HG03342 (cell line): ENCODE measurements at regions not wholly inside any gene's neighbourhood (a gene's known extent, or its start where the extent isn't known, plus 50 kb on each side); places are given as distances from the start of the nearest gene placed in this dataset.
"Not testable (repeated sequence)": the region's sequence is repeated elsewhere in the genome, so short reads cannot be mapped to it uniquely, and the experiment has no call there.

Experiments used
- ATAC-seq: cut with Tn5 transposase; IDR thresholded peaks from one replicate; pipeline ENCODE4 v1.9.1; 2021; ENCODE audit warnings: mild to moderate bottlenecking, moderate library complexity; ENCODE audit not compliant: unreplicated experiment

DNA sequence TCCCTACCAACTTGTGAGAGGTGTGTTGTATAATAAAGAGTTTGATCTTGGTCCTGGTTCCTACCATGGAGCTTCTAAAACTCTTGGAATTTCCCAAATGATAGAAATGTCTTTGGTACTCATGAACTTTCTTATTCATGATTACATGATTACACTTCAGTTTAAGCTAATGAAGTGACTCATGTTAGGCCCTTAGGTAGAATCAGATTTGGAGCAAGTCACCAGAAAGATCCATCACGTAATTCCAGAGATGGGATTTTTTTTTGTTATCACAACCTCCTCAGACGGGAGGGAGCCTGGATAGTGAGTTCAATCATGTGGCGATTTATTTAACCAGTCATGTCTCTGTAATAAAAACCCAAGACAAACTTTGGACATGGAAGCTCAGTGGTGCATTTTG lies 1287.6 kb upstream of the ZEB2 start:
- ATAC-seq: no peak

DNA sequence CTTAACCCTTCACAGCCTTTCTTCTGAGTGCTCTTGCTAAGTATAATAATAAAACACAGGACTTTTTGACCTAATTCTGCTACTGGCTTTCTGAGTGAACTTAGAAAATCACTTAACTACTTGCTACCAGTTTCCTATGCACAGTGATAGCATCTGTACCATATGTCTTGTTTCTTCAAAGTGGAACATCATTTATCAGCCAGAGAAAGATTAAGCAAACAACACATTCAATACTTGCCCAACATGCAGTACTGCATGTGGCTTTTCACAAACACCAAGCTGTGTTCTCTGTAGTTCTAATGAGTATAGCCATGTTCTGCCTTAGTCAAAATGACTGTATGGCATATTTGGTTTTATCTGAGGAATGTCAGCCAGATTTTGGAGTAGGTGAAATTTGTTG lies 1286.6 kb upstream of the ZEB2 start:
- ATAC-seq: no peak

DNA sequence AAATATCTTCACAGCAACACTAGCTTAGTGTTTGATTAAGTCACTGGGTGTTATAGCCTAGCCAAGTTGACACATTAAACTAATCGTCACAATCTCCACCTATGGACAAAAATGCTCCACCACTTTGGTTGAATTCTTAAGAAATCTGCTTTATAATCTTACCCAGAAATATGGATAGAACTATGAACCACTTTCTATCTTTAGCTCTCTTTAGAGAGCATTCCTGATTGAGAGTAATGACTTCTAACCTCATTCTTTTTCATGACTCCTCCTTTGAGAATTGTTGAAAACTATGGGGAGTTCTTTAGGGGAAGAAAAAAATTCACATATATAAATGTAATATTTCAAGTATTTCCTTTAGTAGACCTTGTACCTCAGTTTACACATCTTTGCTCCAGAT lies 1282.2 kb upstream of the ZEB2 start:
- ATAC-seq: no peak

DNA sequence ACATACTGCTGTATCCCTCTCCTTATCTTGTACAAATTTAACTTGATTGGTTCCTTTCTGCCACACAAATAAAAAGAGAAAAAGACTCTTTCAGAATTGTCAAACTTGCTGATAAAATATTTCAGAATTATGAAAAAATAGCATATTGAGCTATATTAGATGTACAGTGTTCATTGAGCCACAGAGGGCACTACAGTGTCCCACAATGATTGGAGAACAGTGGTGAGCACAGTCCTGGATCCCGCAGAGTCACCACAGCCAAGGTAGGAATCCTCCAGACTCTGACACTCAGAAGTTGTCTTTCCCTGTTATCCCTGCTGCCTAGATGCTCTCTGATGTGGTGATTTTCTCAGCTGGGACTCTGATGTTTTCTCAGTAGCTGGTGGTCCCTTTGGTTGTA lies 1281.3 kb upstream of the ZEB2 start:
- ATAC-seq: no peak

DNA sequence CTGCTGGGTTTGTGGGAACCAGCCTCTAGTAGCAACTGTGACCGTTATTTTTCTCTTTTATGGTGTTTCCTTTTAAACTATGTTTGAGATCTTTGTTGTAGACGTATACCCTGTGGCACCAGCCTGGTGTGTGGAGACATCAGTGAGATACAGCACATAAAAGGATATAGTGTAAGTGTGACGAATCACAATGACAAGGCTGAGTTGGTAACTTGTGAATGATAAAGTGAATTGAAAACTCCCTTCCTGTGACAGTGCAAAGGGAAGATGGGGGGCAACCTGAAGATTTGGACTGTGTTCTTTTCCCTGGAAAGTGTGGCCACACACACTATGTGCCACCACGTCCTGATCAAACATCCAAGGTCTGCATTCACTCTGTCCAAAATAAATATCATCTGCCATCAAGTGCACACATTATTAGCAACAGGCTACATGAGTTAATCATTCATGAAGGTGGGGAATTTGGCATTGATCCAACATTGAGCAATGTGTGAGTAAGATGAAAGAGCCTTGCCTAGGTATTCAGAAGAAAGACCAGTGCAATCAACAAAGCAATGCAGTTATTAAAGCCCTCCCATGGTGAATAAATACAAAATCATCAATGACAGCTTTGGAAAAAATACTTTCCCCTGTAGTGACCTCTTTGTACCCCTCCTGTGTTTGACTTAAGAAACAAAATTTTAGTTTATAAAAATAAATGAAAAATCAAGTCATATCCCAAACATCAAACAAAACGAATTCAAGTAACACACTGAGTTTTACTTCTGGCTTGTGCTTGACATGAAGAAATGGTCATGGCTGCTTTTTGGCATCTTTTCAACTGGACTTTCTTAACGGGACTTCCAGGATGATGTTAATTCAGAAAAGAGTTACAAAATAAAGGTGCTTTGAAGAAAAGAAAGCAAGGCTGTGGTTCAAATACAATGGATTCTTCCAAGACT lies 1280.5 kb upstream of the ZEB2 start:
- ATAC-seq: no peak

DNA sequence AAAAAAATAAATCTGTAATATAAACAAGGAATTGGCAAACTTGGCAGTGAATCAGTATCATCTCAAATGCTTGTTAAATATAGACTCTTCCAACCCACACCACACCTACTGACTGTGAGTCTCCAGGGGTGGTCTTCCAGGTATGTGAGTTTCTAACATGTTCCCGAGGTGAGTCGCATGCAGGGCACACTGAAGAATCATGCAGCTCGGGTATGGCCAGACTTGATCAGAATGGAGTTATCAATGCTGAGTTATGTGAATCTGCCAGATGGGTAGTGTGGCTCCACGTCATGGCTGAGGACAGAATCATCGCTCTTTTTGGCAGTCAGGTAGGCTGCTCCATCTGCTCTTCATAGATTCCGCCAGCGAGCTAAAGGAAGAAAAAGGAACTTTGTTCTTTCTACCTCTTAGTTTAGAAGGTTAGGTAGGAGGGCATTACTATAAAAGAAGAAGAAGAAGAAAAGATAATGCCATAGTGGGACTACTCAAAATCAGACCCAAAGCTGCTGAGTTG lies 1279.7 kb upstream of the ZEB2 start:
- no peak for ATAC-seq

DNA sequence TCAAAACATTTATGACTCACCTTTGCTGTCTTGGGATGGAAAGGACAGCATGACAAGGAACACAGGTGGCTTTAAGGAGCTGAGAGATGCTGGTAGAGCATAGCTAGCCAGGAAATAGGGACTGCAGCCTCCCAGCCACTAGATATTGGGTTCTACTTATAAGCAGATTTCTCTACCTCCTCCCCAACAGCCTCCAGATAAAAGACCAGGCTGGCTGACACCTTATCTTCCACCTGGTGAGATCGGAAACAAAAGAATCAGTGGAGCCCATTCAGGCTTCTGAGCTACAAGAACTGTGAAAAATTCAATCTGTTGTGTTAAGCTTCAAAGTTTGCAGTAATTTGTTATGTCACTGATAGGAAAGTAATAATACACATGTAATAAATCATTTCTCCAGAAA lies 1278.5 kb upstream of the ZEB2 start:
- ATAC-seq: no peak

DNA sequence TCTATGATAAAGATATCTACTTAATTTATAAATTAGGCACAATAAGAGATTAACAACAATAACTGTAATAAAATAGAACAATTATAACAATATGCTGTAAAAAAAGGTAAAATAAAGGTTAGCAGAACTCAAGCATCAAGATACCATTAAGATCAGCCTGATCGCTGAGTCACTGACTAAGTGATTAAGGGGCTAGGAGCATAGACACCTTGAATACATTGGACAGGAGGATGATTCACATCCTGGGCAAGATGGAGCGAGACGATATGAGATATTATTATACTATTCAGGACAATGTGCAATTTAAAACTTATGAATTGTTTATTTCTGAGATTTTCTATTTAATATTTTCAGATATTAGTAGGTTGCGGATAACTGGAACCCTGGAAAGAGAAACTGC lies 1277.8 kb upstream of the ZEB2 start:
- ATAC-seq: no peak

DNA sequence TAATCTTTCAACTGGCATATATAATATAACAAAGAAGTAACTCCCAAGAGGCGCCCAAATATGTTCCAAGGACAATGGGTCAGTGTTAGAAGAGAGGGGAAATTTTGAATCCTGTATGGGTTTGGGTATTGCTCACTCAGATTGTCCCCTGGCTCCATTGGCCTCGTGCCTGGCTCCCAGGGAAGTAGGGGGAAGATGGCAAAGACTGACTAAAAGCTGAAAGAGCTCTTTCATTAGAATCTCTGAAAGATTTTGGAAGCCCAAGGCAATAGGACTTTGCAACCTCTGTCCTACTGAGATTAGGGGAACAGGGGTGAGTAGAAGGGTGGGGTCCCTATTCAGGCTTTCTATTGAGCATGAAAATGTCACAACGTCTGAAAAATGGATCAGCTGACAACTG lies 1272.8 kb upstream of the ZEB2 start:
- no peak for ATAC-seq

DNA sequence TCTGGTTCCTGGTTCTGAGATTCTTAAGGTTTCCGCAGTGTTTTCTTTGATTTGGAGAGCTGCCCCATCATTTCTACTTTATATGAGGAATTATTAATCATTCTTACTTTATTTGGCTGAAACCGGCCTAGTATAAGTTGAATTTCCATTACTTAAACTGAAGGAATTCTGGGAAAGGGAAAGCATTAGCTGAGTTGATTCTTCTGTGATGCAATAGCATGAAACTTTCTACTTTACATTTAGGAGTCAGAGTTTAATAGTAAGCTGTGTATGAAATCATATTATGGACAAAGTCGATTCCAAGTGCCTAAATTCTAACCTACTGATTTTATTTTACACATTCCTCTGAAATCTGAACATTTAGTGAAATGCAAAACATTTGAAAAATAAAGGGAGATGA lies 1269.7 kb upstream of the ZEB2 start:
- ATAC-seq: no peak

DNA sequence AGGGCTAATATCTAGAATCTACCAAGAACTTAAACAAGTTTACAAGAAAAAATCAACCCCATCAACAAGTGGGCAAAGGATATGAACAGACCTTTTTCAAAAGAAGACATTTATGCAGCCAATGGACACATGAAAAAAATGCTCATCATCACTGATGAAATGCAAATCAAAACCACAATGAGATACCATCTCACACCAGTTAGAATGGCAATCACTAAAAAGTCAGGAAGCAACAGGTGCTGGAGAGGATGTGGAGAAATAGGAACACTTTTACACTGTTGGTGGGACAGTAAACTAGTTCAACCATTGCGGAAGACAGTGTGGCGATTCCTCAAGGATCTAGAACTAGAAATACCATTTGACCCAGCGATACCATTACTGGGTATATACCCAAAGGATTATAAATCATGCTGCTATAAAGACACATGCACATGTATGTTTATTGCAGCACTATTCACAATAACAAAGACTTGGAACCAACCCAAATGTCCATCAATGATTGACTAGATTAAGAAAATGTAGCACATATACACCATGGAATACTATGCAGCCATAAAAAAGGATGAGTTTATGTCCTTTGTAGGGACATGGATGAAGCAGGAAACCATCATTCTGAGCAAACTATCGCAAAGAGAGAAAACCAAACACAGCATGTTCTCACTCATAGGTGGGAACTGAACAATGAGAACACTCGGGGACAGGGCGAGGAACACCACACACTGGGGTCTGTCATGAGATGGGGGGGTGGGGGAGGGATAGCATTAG lies 1267.9 kb upstream of the ZEB2 start:
- ATAC-seq: not testable (repeated sequence)

DNA sequence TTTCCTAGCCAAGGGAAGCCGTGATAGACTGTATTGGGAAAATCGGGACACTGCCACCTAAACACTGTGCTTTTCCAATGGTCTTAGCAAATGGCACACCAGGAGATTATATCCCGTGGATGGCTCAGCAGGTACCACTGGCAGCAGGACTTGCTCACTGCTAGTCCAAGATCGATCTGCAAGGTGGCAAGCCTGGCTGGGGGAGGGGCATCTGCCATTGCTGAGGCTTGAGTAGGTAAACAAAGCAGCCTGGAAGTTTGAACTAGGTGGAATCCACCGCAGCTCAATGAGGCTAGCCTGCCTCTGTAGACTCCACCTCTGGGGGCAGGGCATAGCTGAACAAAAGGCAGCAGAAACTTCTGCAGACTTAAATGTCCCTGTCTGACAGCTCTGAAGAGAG lies 1262.7 kb upstream of the ZEB2 start:
- ATAC-seq: not testable (repeated sequence)

DNA sequence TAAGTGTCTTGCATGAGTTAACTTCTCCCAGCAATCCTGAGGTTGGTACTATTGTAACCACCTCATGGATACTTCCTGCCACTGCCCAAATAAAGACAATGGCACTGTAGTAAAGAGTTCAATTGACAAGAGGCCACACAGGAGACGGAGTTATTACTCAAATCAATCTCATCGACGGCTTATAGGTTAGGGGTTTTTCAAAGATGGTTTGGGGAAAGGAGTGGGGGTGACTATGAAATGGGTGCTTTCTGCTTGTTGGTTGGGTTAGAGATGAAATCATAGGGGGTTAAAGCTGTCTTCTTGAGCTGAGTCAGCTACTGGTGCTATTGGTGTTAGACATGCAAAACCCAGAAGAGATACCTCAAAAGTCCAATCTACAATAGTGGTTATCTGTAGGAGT lies 1258.0 kb upstream of the ZEB2 start:
- ATAC-seq: peak; percentile 70

DNA sequence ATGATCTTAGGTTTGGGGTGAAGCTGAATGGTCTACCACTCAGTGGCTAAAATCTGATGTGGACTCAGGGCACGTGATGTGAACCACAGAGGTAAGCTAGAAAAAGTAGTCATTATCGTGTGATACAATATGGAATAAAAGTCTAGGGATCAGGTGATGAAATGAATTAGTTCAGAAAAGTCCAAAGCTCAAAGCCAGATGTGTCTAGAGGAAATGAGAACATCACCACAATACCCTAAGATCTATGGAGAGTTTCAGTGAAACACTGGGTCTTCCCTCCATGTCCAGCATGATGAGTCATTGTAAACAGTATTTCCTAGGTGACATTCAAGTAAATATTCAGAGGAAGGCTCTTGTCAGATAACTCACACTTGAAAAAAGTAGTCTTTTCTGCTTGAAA lies 1257.4 kb upstream of the ZEB2 start:
- ATAC-seq: no peak

DNA sequence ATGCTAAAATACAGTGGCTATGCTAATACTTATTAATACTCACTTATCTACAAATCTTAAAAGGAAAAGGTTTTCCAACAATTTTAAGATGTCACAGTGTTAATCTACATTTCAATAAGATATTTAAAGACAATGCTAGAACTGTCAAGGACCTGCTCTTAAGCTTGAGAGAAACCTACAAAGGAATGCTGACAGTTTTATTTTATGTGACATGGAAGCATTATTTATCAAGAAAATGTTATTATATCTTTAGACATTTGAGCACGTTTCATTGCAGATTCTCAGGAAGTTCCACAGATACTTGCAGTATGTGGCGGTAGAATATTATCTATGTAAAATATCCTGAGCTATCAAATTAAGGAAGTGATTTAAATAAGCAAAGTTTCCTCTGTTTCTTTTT lies 1255.7 kb upstream of the ZEB2 start:
- no peak for ATAC-seq

DNA sequence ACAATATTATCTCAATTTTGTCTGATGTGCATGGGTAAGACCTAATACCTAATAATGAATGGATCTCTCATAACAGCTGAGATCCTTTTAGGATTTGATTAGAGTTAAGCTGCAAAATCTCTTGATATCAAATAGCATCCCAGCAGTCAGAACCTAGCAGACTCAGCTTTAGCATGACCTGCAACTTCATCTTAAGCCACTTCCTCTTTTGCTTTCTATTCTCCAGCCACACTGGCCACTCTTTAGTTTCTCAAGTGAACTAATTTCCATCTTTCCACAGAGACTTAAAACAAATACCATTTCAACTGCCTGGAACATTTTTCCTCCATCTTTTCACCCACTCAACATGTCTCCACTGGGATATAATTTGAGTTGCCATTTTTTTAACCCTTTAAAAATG lies 1251.6 kb upstream of the ZEB2 start:
- ATAC-seq: peak; percentile 99

DNA sequence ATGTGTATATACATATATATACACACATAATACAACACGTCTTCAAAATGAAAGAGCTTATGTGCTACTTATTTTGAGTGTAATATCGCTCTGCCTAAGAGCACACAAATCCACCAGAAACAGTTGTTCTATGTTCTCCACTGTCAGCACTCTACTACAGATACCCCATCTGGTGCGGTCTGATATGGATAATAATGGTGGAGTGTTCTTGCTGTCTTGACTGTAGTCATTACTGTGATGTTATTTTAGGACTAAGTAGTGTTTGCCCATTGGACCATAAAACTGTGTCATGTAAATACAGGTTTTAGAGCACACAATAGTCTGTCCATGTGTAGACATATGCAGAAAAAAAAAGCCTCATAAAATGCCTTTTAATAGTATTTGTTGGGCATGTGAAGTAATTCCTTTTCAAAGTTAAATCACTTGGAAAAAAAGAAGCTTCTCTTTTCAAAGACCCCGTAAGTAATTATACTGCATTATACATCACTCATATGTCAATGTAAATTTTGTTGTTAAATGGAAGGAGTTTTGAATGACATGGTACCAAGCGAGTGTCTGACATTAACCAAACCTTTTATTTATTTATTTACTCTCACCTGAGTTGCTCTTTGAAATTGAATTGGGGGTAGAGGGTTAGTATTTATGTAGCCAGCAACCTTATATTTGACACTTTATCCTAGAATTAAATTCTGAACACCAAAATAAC lies 1249.2 kb upstream of the ZEB2 start:
- ATAC-seq: no peak

DNA sequence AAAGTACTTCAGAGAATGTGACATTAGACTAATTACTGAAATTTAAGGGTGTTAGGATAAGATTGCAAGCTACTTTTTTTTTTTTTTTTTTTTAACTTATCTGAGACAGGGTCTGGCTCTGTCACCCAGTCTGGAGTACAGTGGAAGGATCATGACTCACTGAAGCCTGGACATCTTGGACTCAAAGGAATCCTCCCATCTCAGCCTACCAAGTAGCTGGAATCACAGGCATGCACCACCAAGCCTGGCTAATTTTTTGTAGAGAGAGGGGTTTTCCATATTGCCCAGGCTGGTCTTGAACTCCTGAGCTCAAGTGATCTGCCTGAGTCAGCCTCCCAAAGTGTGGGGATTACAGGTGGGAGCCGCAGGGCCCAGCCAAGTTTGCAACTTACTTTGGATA lies 1246.0 kb upstream of the ZEB2 start:
- ATAC-seq: no peak

DNA sequence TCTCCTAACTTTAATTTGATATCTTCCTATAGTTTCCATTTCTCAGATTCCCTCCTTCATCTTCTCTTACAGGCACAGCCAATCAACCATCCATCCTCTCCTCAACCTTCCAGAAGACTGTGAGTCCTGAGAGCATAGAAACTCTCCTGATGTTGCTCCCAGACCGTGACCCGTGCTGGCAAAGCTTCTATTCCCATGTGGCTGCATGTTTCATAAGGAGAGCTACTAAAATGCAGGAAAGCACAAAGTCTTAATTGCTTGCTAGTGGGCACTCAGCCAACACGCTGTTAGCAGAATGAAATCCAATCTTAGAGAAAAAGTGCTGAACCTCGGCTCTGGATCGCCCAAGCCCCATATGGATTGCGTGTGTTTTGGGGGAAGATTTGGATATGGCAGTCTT lies 1244.7 kb upstream of the ZEB2 start:
- no peak for ATAC-seq

DNA sequence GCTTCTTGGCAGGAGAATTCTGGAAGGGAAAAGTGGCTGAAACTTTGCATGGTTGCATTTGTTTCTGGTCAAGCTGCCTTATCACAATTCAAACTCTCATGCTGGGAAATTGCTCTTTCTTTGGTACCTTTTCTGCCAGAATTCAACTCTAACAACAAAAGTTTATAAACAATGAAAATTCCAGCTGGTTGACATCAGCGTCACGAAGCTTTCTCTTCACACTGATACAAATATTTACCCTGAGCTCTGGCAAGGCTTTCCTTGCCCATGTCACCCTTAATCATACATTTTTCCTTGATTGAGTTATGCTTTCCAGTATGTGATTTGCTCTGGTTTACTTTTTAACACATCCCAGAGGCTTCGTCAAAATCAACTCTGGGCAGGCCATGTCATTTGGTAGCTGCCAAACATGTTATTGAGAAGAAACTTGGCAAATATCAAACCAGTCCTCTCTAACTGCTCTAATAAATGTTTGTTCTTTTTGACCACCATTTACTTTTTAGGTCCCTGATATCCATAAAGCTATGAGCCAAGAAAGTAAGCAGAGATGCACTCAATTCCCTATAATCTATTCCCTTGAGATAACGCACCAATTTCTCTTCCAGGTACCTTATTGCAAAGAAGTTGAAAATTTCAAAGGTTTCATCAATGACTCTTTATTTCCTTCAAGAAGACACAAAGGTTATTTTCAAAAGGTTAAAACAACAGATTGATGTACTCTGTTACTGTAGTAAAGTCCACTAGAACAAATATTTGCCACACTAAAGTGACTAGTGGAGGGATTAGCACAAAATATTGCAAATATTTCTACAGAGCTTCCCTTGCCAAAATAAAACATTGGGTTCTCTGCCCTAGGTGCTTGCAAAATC lies 1241.1 kb upstream of the ZEB2 start:
- ATAC-seq: no peak
